Breast epithelium (tissue), 3 donors: ENCODE measurements at regions not wholly inside any gene's neighbourhood (a gene's known extent, or its start where the extent isn't known, plus 50 kb on each side); places are given as distances from the start of the nearest gene placed in this dataset.

Experiments
- CTCF ChIP-seq, 3 donors: fragments of 450-650 bp; IDR thresholded peaks; one replicate each; pipeline ENCODE4 v1.5.1; 2016 to 2017; ENCODE audit warnings: antibody characterized with exemption in 3 of 3, mild to moderate bottlenecking in 3 of 3, moderate library complexity in 3 of 3
- POLR2AphosphoS5 ChIP-seq, 3 donors: sonication (generic); formaldehyde crosslinking; IDR thresholded peaks; one replicate each; pipeline ENCODE4 v1.6.1; 2017; ENCODE audit warnings: antibody characterized with exemption in 3 of 3

GRCh38 chr3:117054556-117054955 lies 345.0 kb downstream of the TUSC7 start:
- no peak for TF ChIP-seq CTCF (IDR thresholded peaks at IDR 0.05)
- no peak for TF ChIP-seq POLR2AphosphoS5 (IDR thresholded peaks at IDR 0.05)
